D721Med (cell line): ENCODE measurements at regions not wholly inside any gene's neighbourhood (a gene's known extent, or its start where the extent isn't known, plus 50 kb on each side); places are given as distances from the start of the nearest gene placed in this dataset.

Source experiments
- DNase-seq: peaks from one replicate; pipeline ENCODE4 v3.0.0; 2011; ENCODE audit warnings: low spot score; ENCODE audit not compliant: insufficient read length
- FAIRE-seq: peaks from 2 replicates; lab custom pipeline; 2011; peaks lifted over from hg19 to GRCh38; lab: Jason Lieb, UNC
- CTCF ChIP-seq: IDR thresholded peaks from 2 replicates; pipeline ENCODE4 v1.5.1; 2012; ENCODE audit warnings: mild to moderate bottlenecking, control low read depth; ENCODE audit not compliant: insufficient read depth; ENCODE audit errors: missing control alignments

- FAIRE-seq, result no peak
- DNase-seq, result no peak
Observed at GRCh38 chr7:17159500-17160037, 138.9 kb upstream of the AHR start.

GRCh38 chr7:17166824-17167379 is 131.6 kb upstream of the AHR start:
- TF ChIP-seq CTCF, result no peak
- FAIRE-seq (no peak), DNase-seq (no peak)

More at GRCh38 chr7:17159500-17160037, 138.9 kb upstream of the AHR start:
- no peak for TF ChIP-seq CTCF

GRCh38 chr7:17168416-17168815 is 130.0 kb upstream of the AHR start:
- no peak for FAIRE-seq
- DNase-seq, result no peak
- no peak for TF ChIP-seq CTCF

- TF ChIP-seq CTCF, result no peak
- FAIRE-seq (no peak), DNase-seq (no peak)
Observed at GRCh38 chr7:17171427-17171826, 127.0 kb upstream of the AHR start.

GRCh38 chr7:17176371-17177032 is 122.0 kb upstream of the AHR start:
- no peak for DNase-seq
- TF ChIP-seq CTCF, result no peak
- no peak for FAIRE-seq

- FAIRE-seq, result no peak
- no peak for TF ChIP-seq CTCF
- DNase-seq, result no peak
Observed at GRCh38 chr7:17178545-17178944, 119.9 kb upstream of the AHR start.

- FAIRE-seq (no peak), DNase-seq (no peak)
- no peak for TF ChIP-seq CTCF
Observed at GRCh38 chr7:17181482-17181881, 117.0 kb upstream of the AHR start.
